HCT116 (cell line): ENCODE measurements at regions not wholly inside any gene's neighbourhood (a gene's known extent, or its start where the extent isn't known, plus 50 kb on each side); places are given as distances from the start of the nearest gene placed in this dataset.

Experiments used
- ATAC-seq: fragments of 200-7000 bp; cut with Tn5 transposase; 2 replicates; pipeline ENCODE4 v1.9.1; 2020; ENCODE audit warnings: mild to moderate bottlenecking, moderate library complexity
- BruUV-seq: library from RNA; stranded (reverse); fragments of 400-500 nt; replicated peaks from 2 replicates; lab custom pipeline; 2021; lab: Mats Ljungman, UMichigan
- CTCF ChIA-PET: fragments of 300-600 bp; sonication (Branson Sonifier 250); formaldehyde crosslinking; loops from one replicate; lab custom pipeline; 2021; ENCODE audit warnings: antibody characterized with exemption; lab: Charles Lee
- POLR2A ChIA-PET: fragments of 300-600, 350-600 bp; sonication (Branson Sonifier 250); formaldehyde crosslinking; loops from one replicate; lab custom pipeline; 2021; ENCODE audit warnings: antibody characterized with exemption; lab: Charles Lee
- RAD21 ChIA-PET, 2 experiments: fragments of 300-600 bp; sonication (Branson Sonifier 250); formaldehyde crosslinking; loops; one replicate each; lab custom pipeline; 2023; ENCODE audit warnings: low total read pairs in 2 of 2; ENCODE audit not compliant: uncharacterized antibody in 2 of 2, unreplicated experiment in 2 of 2, low non-redundant PET in 1 of 2; lab: Charles Lee
- DNase-seq: peaks from one replicate; pipeline ENCODE4 v3.0.0-alpha.2; 2010; ENCODE audit warnings: low read depth, low spot score
- H2AFZ ChIP-seq: fragments of 200-600 bp; shearing (Covaris generic), sonication (generic); 2 replicates; pipeline ENCODE4 v1.6.1; 2017; ENCODE audit warnings: low read depth, mixed run types, mixed read lengths, antibody characterized with exemption, low read length; ENCODE audit not compliant: poor library complexity, severe bottlenecking
- H3K27ac ChIP-seq: 2 replicates; pipeline ENCODE4 v1.5.1; 2012; ENCODE audit warnings: low read depth, low read length
- H3K27me3 ChIP-seq: fragments of 200-600 bp; sonication (generic); 2 replicates; pipeline ENCODE4 v1.6.1; 2016; ENCODE audit warnings: mixed run types, low read length, mixed read lengths; ENCODE audit not compliant: insufficient read depth
- H3K36me3 ChIP-seq, 2 experiments: fragments of 200-500 bp in 1 of 2; fragments of 200-600 bp in 1 of 2; sonication (Bioruptor generic) in 1 of 2; sonication (generic) in 1 of 2; 2 replicates each; pipeline versions ENCODE4 v1.5.1 to v1.6.1; 2014 to 2016; ENCODE audit warnings: low read length in 2 of 2, inconsistent platforms in 1 of 2, mixed read lengths in 1 of 2, mixed run types in 1 of 2; ENCODE audit not compliant: insufficient read depth in 2 of 2, control insufficient read depth in 1 of 2
- H3K4me1 ChIP-seq, 2 experiments: fragments of 200-600 bp in 1 of 2; sonication (generic) in 1 of 2; 2 replicates each; pipeline versions ENCODE4 v1.5.1 to v1.6.1; 2012 to 2017; ENCODE audit warnings: low read length in 2 of 2, inconsistent platforms in 1 of 2, mild to moderate bottlenecking in 1 of 2, mixed read lengths in 1 of 2, mixed run types in 1 of 2, moderate library complexity in 1 of 2; ENCODE audit not compliant: insufficient read depth in 2 of 2, control insufficient read depth in 1 of 2
- H3K4me2 ChIP-seq: fragments of 200-600 bp; sonication (generic); 2 replicates; pipeline ENCODE4 v1.6.1; 2017; ENCODE audit warnings: mixed run types, low read length, mixed read lengths
- H3K4me3 ChIP-seq, 2 experiments: fragments of 200-600 bp in 1 of 2; sonication (generic) in 1 of 2; replicated peaks in 1 of 2; 2 replicates each; pipeline ENCODE4 v1.5.1; 2011 to 2016; ENCODE audit warnings: low read length in 2 of 2, control low read depth in 1 of 2, low read depth in 1 of 2, mild to moderate bottlenecking in 1 of 2, mixed read lengths in 1 of 2, mixed run types in 1 of 2
- H3K79me2 ChIP-seq: fragments of 200-600 bp; sonication (generic); 2 replicates; pipeline ENCODE4 v1.6.1; 2017; ENCODE audit warnings: mild to moderate bottlenecking, mixed run types, low read length, moderate library complexity, mixed read lengths; ENCODE audit not compliant: insufficient read depth
- H3K9ac ChIP-seq: fragments of 200-600 bp; sonication (generic); 2 replicates; pipeline ENCODE4 v1.6.1; 2016; ENCODE audit warnings: low read length, mixed read lengths
- H3K9me2 ChIP-seq: fragments of 200-600 bp; sonication (generic), shearing (Covaris generic); 2 replicates; pipeline ENCODE4 v1.6.1; 2017; ENCODE audit warnings: mixed run types, mild to moderate bottlenecking, moderate library complexity; ENCODE audit not compliant: insufficient read depth
- H3K9me3 ChIP-seq, 2 experiments: fragments of 200-500 bp in 1 of 2; fragments of 200-600 bp in 1 of 2; sonication (Bioruptor generic) in 1 of 2; sonication (generic) in 1 of 2; 2 replicates each; pipeline ENCODE4 v1.6.1; 2014 to 2017; ENCODE audit warnings: low read length in 2 of 2, mixed read lengths in 2 of 2, inconsistent platforms in 1 of 2, low read depth in 1 of 2, mild to moderate bottlenecking in 1 of 2, mixed run types in 1 of 2, moderate library complexity in 1 of 2; ENCODE audit not compliant: control insufficient read depth in 1 of 2, insufficient read depth in 1 of 2
- H4K20me1 ChIP-seq: fragments of 200-600 bp; sonication (generic), shearing (Covaris generic); 2 replicates; pipeline ENCODE4 v1.6.1; 2017; ENCODE audit warnings: mixed run types, mild to moderate bottlenecking, moderate library complexity; ENCODE audit not compliant: insufficient read depth
- ELF1 ChIP-seq: IDR thresholded peaks from 2 replicates; pipeline ENCODE4 v1.6.1; 2012; ENCODE audit warnings: low read depth, borderline replicate concordance
- EZH2 ChIP-seq: fragments of 200-600 bp; sonication (generic); IDR thresholded peaks from 2 replicates; pipeline ENCODE4 v1.6.1; 2017; ENCODE audit warnings: antibody characterized with exemption, mixed run types
- POLR2AphosphoS5 ChIP-seq: IDR thresholded peaks from 2 replicates; pipeline ENCODE4 v1.6.1; 2011; ENCODE audit warnings: mild to moderate bottlenecking, low read depth, low read length, moderate library complexity
- SP1 ChIP-seq: IDR thresholded peaks from 2 replicates; pipeline ENCODE4 v1.6.1; 2012; ENCODE audit warnings: low read depth
- SRF ChIP-seq: IDR thresholded peaks from 2 replicates; pipeline ENCODE4 v1.6.1; 2012; ENCODE audit warnings: low read depth
- ZFX ChIP-seq: fragments of 450-650 bp; IDR thresholded peaks from 2 replicates; pipeline ENCODE4 v1.6.1; 2017
- intact Hi-C: fragments of 100-400 bp; cut with micrococcal nuclease; formaldehyde crosslinking; loops from 2 replicates; pipeline ENCODE4 v1.10.0; 2022
- TF ChIP-seq, protein P1 (sequence below): IDR thresholded peaks from 2 replicates; pipeline ENCODE4 v1.6.1; 2012; ENCODE audit warnings: low read depth

DNA sequence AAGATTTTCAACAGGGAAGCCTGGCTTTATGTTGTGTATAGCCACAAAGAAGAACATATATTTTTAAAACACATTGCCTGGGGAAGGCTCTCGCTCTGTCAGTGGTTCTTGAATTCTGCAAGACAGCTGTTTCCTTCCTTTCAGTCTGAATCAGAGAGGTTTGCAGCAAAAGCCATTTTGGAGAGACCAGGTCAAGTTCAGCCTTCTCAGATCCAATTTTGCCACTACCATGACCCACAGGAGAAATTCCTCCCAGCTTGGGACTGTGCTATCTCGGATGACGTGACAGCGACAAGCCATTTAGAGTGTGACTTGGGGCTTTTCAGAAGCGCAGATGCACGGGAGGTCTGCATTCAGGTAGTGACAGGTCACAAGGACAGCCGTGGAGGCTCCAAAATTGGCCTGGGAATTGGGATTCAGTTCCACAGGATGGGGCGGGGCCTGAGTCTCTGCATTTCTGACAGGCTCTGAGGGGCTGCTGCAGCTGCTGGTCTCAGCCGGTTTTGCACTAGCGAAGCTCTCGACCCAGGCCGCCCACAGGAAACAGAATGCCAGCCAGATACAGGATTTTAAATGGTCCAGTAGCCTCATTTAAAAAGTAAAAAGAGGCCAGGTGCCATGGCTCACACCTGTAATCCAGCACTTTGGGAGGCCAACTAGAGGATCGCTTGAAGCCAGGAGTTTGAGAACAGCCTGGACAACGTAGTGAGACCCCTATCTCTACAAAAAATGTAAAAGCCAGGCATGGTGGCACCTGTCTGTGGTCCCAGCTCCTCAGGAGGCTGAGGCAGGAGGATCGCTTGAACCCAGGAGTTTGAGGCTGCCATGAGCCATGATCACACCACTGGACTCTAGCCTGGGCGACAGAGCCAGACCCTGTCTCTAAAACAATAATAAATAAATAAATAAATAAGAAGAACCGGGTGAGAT lies 196.6 kb upstream of the CIBAR2 start:
- Histone ChIP-seq H3K36me3 (no peaks in the 10 kb centered on the region), H2AFZ (no peak overlapping the region), H3K9me2 (no peaks in the 10 kb centered on the region), H3K4me3 (no peak overlapping the region), H3K27me3 (no peaks in the 10 kb centered on the region), H3K4me2 (no peak overlapping the region), H3K27ac (no peak overlapping the region), H3K79me2 (no peaks in the 10 kb centered on the region), H3K9ac (no peak overlapping the region), H4K20me1 (no peaks in the 10 kb centered on the region), H3K4me1 (peaks cover 21 to 28% of the 10 kb centered on the region in 2 experiments), H3K9me3 (no peaks in the 10 kb centered on the region)
- POLR2A ChIA-PET: interaction anchor here (0.6 kb wide), 1 partner anchor 303 kb away, joined by 3 read pairs; no protein-coding TSS in a partner anchor
- CTCF ChIA-PET: interaction anchor here (0.7 to 4.6 kb wide), 5 partner anchors 11 to 351 kb away, joined by 3 to 21 read pairs (median 4); no protein-coding TSS in a partner anchor
- TF ChIP-seq ELF1 (no peak), ZFX (no peak), EZH2 (no peak), SP1 (no peak), POLR2AphosphoS5 (no peak), SRF (no peak)
- TF ChIP-seq, protein P1, sequence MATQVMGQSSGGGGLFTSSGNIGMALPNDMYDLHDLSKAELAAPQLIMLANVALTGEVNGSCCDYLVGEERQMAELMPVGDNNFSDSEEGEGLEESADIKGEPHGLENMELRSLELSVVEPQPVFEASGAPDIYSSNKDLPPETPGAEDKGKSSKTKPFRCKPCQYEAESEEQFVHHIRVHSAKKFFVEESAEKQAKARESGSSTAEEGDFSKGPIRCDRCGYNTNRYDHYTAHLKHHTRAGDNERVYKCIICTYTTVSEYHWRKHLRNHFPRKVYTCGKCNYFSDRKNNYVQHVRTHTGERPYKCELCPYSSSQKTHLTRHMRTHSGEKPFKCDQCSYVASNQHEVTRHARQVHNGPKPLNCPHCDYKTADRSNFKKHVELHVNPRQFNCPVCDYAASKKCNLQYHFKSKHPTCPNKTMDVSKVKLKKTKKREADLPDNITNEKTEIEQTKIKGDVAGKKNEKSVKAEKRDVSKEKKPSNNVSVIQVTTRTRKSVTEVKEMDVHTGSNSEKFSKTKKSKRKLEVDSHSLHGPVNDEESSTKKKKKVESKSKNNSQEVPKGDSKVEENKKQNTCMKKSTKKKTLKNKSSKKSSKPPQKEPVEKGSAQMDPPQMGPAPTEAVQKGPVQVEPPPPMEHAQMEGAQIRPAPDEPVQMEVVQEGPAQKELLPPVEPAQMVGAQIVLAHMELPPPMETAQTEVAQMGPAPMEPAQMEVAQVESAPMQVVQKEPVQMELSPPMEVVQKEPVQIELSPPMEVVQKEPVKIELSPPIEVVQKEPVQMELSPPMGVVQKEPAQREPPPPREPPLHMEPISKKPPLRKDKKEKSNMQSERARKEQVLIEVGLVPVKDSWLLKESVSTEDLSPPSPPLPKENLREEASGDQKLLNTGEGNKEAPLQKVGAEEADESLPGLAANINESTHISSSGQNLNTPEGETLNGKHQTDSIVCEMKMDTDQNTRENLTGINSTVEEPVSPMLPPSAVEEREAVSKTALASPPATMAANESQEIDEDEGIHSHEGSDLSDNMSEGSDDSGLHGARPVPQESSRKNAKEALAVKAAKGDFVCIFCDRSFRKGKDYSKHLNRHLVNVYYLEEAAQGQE: no peak
- intact Hi-C loops: no loop called here
- no peak for DNase-seq
- BruUV-seq: no TSS peak
- RAD21 ChIA-PET: no interaction called here
- ATAC-seq: no peak
